Keratinocyte (primary cell): ENCODE measurements at regions not wholly inside any gene's neighbourhood (a gene's known extent, or its start where the extent isn't known, plus 50 kb on each side); places are given as distances from the start of the nearest gene placed in this dataset.

ENCODE experiments used
- DNase-seq: peaks from one replicate; pipeline ENCODE4 v3.0.0-alpha.2; 2011; ENCODE audit warnings: low read depth, missing footprints, low spot score
- FAIRE-seq: peaks from 2 replicates; lab custom pipeline; 2011; peaks lifted over from hg19 to GRCh38; lab: Jason Lieb, UNC
- H2AFZ ChIP-seq: 2 replicates; pipeline ENCODE4 v1.6.0; 2012; ENCODE audit warnings: low read length, control low read depth, inconsistent platforms; ENCODE audit not compliant: control insufficient read depth
- H3K27ac ChIP-seq: 2 replicates; pipeline ENCODE4 v1.5.1; 2011; ENCODE audit warnings: low read length; ENCODE audit not compliant: control insufficient read depth, insufficient read depth
- H3K27me3 ChIP-seq: 3 replicates; pipeline ENCODE4 v1.6.0; 2011; ENCODE audit warnings: low read length; ENCODE audit not compliant: control insufficient read depth, insufficient read depth; ENCODE audit errors: extremely low read depth
- H3K36me3 ChIP-seq, 2 experiments: 2 replicates in 1 of 2; 3 replicates in 1 of 2; pipeline ENCODE4 v1.5.1; 2011; ENCODE audit warnings: low read length in 2 of 2, mild to moderate bottlenecking in 1 of 2; ENCODE audit not compliant: control insufficient read depth in 2 of 2, insufficient read depth in 2 of 2; ENCODE audit errors: extremely low read depth in 1 of 2
- H3K4me1 ChIP-seq: 3 replicates; pipeline ENCODE4 v1.5.1; 2011; ENCODE audit warnings: low read length; ENCODE audit not compliant: control insufficient read depth, insufficient read depth; ENCODE audit errors: extremely low read depth
- H3K4me2 ChIP-seq: 3 replicates; pipeline ENCODE4 v1.6.0; 2011; ENCODE audit warnings: low read depth, low read length; ENCODE audit not compliant: control insufficient read depth, insufficient read depth; ENCODE audit errors: extremely low read depth
- H3K4me3 ChIP-seq, 3 experiments: fragments of 200-600 bp in 1 of 3; sonication (generic) in 1 of 3; 2 replicates in 2 of 3; 3 replicates in 1 of 3; pipeline ENCODE4 v1.5.1; 2011 to 2016; ENCODE audit warnings: low read length in 3 of 3, mild to moderate bottlenecking in 3 of 3, control low read depth in 2 of 3, inconsistent platforms in 1 of 3, low read depth in 1 of 3, mixed read lengths in 1 of 3, mixed run types in 1 of 3, moderate library complexity in 1 of 3; ENCODE audit not compliant: control insufficient read depth in 2 of 3, insufficient read depth in 2 of 3; ENCODE audit errors: extremely low read depth in 1 of 3
- H3K79me2 ChIP-seq: 2 replicates; pipeline ENCODE4 v1.6.0; 2012; ENCODE audit warnings: low read length; ENCODE audit not compliant: control insufficient read depth, insufficient read depth
- H3K9ac ChIP-seq: 3 replicates; pipeline ENCODE4 v1.6.0; 2011; ENCODE audit warnings: low read length; ENCODE audit not compliant: control insufficient read depth, insufficient read depth; ENCODE audit errors: extremely low read depth
- H3K9me1 ChIP-seq: 3 replicates; pipeline ENCODE4 v1.6.0; 2011; ENCODE audit warnings: low read length; ENCODE audit not compliant: control insufficient read depth, insufficient read depth; ENCODE audit errors: extremely low read depth
- H3K9me3 ChIP-seq: 2 replicates; pipeline ENCODE4 v1.5.1; 2012; ENCODE audit warnings: low read depth, low read length; ENCODE audit not compliant: control insufficient read depth
- H4K20me1 ChIP-seq: 3 replicates; pipeline ENCODE4 v1.6.0; 2011; ENCODE audit warnings: low read length; ENCODE audit not compliant: control insufficient read depth, insufficient read depth; ENCODE audit errors: extremely low read depth
- EZH2 ChIP-seq: IDR thresholded peaks from one replicate; pipeline ENCODE4 v1.6.1; 2012; ENCODE audit warnings: inconsistent platforms, mild to moderate bottlenecking, low read length, moderate library complexity
- dilution Hi-C: fragments of 300-500 bp; cut with MboI; formaldehyde crosslinking; loops from one replicate; pipeline ENCODE4 v1.7.0; 2020; ENCODE audit warnings: low sequenced_read_pairs; ENCODE audit not compliant: extremely low pct_ligation_motif_present
- TF ChIP-seq, protein P1 (sequence below), 3 experiments: IDR thresholded peaks in 1 of 3; conservative IDR thresholded peaks in 1 of 3; optimal IDR thresholded peaks in 1 of 3; 2 replicates in 2 of 3; 3 replicates in 1 of 3; pipeline versions ENCODE3 to v1.5.1; 2011; ENCODE audit warnings: low read length in 3 of 3, mild to moderate bottlenecking in 3 of 3, moderate library complexity in 2 of 3, control low read depth in 1 of 3, inconsistent platforms in 1 of 3; ENCODE audit not compliant: insufficient read depth in 2 of 3; ENCODE audit errors: extremely low read depth in 1 of 3

DNA sequence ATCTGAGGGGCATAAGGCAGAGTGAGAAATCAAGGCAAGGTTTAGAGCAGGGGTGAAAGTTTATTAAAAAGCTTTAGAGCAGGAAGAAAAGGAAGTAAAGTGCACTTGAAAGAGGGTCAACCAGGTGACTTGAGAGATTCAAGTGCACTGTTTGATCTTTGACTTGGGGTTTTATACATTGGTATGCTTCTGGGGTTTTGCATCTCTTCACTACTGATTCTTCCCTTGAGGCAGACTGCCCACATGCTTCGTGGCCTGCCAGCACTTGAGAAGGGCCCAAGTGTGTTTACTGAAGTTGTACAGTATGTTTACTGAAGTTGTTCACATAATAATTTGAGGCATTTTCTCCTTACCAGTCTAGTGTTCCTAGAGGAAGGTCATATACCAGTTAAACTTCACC lies 367.0 kb upstream of the UBE2E2 start:
- dilution Hi-C loops: no loop called here
- Histone ChIP-seq H2AFZ (no peak overlapping the region), H3K79me2 (no peaks in the 10 kb centered on the region), H4K20me1 (no peaks in the 10 kb centered on the region), H3K9me3 (no peaks in the 10 kb centered on the region), H3K27ac (no peak overlapping the region), H3K36me3 (no peaks in the 10 kb centered on the region), H3K4me3 (no peak overlapping the region), H3K9me1 (no peaks in the 10 kb centered on the region), H3K4me2 (no peak overlapping the region), H3K9ac (no peak overlapping the region), H3K4me1 (no peaks in the 10 kb centered on the region), H3K27me3 (no peaks in the 10 kb centered on the region)
- TF ChIP-seq EZH2: no peak
- TF ChIP-seq, protein P1, sequence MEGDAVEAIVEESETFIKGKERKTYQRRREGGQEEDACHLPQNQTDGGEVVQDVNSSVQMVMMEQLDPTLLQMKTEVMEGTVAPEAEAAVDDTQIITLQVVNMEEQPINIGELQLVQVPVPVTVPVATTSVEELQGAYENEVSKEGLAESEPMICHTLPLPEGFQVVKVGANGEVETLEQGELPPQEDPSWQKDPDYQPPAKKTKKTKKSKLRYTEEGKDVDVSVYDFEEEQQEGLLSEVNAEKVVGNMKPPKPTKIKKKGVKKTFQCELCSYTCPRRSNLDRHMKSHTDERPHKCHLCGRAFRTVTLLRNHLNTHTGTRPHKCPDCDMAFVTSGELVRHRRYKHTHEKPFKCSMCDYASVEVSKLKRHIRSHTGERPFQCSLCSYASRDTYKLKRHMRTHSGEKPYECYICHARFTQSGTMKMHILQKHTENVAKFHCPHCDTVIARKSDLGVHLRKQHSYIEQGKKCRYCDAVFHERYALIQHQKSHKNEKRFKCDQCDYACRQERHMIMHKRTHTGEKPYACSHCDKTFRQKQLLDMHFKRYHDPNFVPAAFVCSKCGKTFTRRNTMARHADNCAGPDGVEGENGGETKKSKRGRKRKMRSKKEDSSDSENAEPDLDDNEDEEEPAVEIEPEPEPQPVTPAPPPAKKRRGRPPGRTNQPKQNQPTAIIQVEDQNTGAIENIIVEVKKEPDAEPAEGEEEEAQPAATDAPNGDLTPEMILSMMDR (optimal IDR thresholded peaks at IDR 0.05 in 1 of 3, IDR thresholded peaks at IDR 0.05 in 1 of 3, conservative IDR thresholded peaks at IDR 0.05 in 1 of 3; ENCODE audit: extremely low read depth in 1 of 3, insufficient read depth in 2 of 3, low read length in 3 of 3): no peak
- FAIRE-seq (no peak), DNase-seq (no peak)

DNA sequence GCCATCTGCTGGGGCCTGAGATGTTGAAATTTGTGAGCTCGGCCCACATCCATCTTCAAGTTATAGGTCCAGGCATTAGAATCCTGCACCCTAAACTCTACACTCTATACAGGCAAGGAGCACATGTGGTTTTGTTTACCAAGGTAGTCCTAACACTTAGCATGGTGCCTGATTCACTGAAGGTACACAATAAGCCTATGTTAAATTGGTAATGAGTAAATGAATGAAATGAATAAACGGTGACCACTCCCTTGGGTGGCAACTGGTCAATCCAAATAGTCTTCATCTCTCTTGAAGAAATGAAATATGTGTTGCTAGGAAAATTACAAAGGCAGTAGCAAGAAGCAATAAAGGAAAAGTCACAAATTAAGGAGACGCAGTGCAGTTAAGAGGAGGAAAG lies 359.3 kb upstream of the UBE2E2 start:
- H3K27me3 ChIP-seq: no peaks in the 10 kb centered on the region
- no peaks in the 10 kb centered on the region for H3K4me1 ChIP-seq
- H3K4me2 ChIP-seq: no peak overlapping the region
- H4K20me1 ChIP-seq: no peaks in the 10 kb centered on the region
- FAIRE-seq (no peak), DNase-seq (no peak)
- H3K79me2 ChIP-seq: no peaks in the 10 kb centered on the region
- TF ChIP-seq, protein P1 (optimal IDR thresholded peaks at IDR 0.05 in 1 of 3, IDR thresholded peaks at IDR 0.05 in 1 of 3, conservative IDR thresholded peaks at IDR 0.05 in 1 of 3; ENCODE audit: extremely low read depth in 1 of 3, insufficient read depth in 2 of 3, low read length in 3 of 3): no peak
- no peak for TF ChIP-seq EZH2
- no peak overlapping the region for H2AFZ ChIP-seq
- no peak overlapping the region for H3K9ac ChIP-seq
- no peaks in the 10 kb centered on the region for H3K36me3 ChIP-seq
- H3K4me3 ChIP-seq: no peak overlapping the region
- H3K9me3 ChIP-seq: no peaks in the 10 kb centered on the region
- no peaks in the 10 kb centered on the region for H3K9me1 ChIP-seq
- H3K27ac ChIP-seq: no peak overlapping the region
- dilution Hi-C loops: no loop called here
